Esophagus muscularis mucosa (tissue), 4 donors: ENCODE measurements at regions not wholly inside any gene's neighbourhood (a gene's known extent, or its start where the extent isn't known, plus 50 kb on each side); places are given as distances from the start of the nearest gene placed in this dataset.

Source experiments
- DNase-seq: peaks from one replicate; pipeline ENCODE4 v3.0.0-alpha.2; 2017; ENCODE audit errors: extremely low spot score
- H3K27ac ChIP-seq, 4 donors: fragments of 200-600 bp; sonication (generic); replicated peaks in 1 of 4; 1 replicate in 3 of 4; 2 replicates in 1 of 4; pipeline ENCODE4 v1.5.1; 2016 to 2019; ENCODE audit warnings: mild to moderate bottlenecking in 1 of 4
- H3K27me3 ChIP-seq, 4 donors: fragments of 200-600 bp; sonication (generic); one replicate each; pipeline versions ENCODE4 v1.5.1 to v1.6.0; 2016 to 2019
- H3K36me3 ChIP-seq, 4 donors: fragments of 200-600 bp; sonication (generic); one replicate each; pipeline ENCODE4 v1.5.1; 2016 to 2019
- H3K4me1 ChIP-seq, 4 donors: fragments of 200-600 bp; sonication (generic); one replicate each; pipeline ENCODE4 v1.5.1; 2016 to 2019
- H3K4me3 ChIP-seq, 4 donors: fragments of 200-600 bp; sonication (generic); 1 replicate in 2 of 4; 2 replicates in 2 of 4; pipeline ENCODE4 v1.5.1; 2016 to 2019; ENCODE audit warnings: mild to moderate bottlenecking in 4 of 4, moderate library complexity in 1 of 4
- H3K9me3 ChIP-seq, 4 donors: fragments of 200-600 bp; sonication (generic); 1 replicate in 3 of 4; 2 replicates in 1 of 4; pipeline ENCODE4 v1.5.1; 2016 to 2019
- EP300 ChIP-seq: sonication (generic); formaldehyde crosslinking; IDR thresholded peaks from one replicate; pipeline ENCODE4 v1.6.1; 2017; ENCODE audit warnings: antibody characterized with exemption
- POLR2A ChIP-seq: fragments of 450-650 bp; IDR thresholded peaks from one replicate; pipeline ENCODE4 v1.6.1; 2017; ENCODE audit warnings: antibody characterized with exemption, moderate library complexity, mild to moderate bottlenecking, low read depth
- POLR2AphosphoS5 ChIP-seq, 2 donors: sonication (generic); formaldehyde crosslinking; IDR thresholded peaks; one replicate each; pipeline ENCODE4 v1.6.1; 2017; ENCODE audit warnings: antibody characterized with exemption in 2 of 2
- whole genome bisulfite sequencing: methylation state at CpG from one replicate; pipeline ENCODE4 v1.1.5; 2018; 5-methylcytosine and 5-hydroxymethylcytosine counted together
- intact Hi-C: fragments of 100-400 bp; cut with DNase I; formaldehyde crosslinking; loops from one replicate; pipeline ENCODE4 v1.15.1; 2023
- TF ChIP-seq, protein P1 (sequence below), 3 experiments: fragments of 200-600 bp in 2 of 3; fragments of 450-650 bp in 1 of 3; sonication (generic) in 2 of 3; IDR thresholded peaks; one replicate each; pipeline ENCODE4 v1.5.1; 2017 to 2019; ENCODE audit warnings: antibody characterized with exemption in 3 of 3, mild to moderate bottlenecking in 2 of 3, moderate library complexity in 1 of 3

DNA sequence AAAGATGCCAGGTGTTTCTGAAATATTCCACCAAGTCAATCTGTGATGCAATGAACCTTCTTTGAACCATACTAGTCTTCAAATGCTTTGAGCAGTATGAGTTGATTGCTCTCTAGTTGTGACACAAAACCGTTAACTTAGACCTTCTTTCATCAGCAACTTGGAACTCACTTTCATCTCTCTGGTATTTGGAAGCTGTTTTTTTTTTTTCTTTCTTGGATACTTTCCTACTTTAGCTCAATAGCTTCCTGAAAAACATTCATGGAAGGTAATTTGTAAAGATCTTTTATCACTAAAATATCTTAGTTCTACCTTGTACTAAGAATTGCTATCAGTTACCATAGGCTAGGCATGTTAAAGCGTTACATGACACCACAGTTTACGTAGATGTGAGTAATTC, 1071.9 kb upstream of the CHAC2 start:
- no peaks in the 10 kb centered on the region for H3K36me3 ChIP-seq
- no peaks in the 10 kb centered on the region for H3K27me3 ChIP-seq
- intact Hi-C loops, result no loop called here
- no peaks in the 10 kb centered on the region for H3K9me3 ChIP-seq
- no peak for DNase-seq
- TF ChIP-seq POLR2AphosphoS5 (IDR thresholded peaks at IDR 0.05), result no peak
- no peak for TF ChIP-seq EP300
- no peak for TF ChIP-seq POLR2A
- TF ChIP-seq, protein P1, sequence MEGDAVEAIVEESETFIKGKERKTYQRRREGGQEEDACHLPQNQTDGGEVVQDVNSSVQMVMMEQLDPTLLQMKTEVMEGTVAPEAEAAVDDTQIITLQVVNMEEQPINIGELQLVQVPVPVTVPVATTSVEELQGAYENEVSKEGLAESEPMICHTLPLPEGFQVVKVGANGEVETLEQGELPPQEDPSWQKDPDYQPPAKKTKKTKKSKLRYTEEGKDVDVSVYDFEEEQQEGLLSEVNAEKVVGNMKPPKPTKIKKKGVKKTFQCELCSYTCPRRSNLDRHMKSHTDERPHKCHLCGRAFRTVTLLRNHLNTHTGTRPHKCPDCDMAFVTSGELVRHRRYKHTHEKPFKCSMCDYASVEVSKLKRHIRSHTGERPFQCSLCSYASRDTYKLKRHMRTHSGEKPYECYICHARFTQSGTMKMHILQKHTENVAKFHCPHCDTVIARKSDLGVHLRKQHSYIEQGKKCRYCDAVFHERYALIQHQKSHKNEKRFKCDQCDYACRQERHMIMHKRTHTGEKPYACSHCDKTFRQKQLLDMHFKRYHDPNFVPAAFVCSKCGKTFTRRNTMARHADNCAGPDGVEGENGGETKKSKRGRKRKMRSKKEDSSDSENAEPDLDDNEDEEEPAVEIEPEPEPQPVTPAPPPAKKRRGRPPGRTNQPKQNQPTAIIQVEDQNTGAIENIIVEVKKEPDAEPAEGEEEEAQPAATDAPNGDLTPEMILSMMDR (IDR thresholded peaks at IDR 0.05), result no peak
- no peak overlapping the region for H3K4me3 ChIP-seq
- no peaks in the 10 kb centered on the region for H3K4me1 ChIP-seq
- 80% methylated on average over 3 of the region's 3 CpGs for WGBS
- H3K27ac ChIP-seq, result no peak overlapping the region

- 75% methylated on average over 2 of the region's 2 CpGs for WGBS
- no peaks in the 10 kb centered on the region for H3K27me3 ChIP-seq
- intact Hi-C loops, result no loop called here
- H3K9me3 ChIP-seq, result peaks cover 0 to 19% (median 17%) of the 10 kb centered on the region in 4 donors
- no peak overlapping the region for H3K27ac ChIP-seq
- no peak overlapping the region for H3K4me3 ChIP-seq
- TF ChIP-seq EP300, result no peak
- TF ChIP-seq POLR2A, result no peak
- no peak for TF ChIP-seq POLR2AphosphoS5 (IDR thresholded peaks at IDR 0.05)
- TF ChIP-seq, protein P1 (IDR thresholded peaks at IDR 0.05), result no peak
- H3K4me1 ChIP-seq, result no peaks in the 10 kb centered on the region
- H3K36me3 ChIP-seq, result no peaks in the 10 kb centered on the region
- no peak for DNase-seq
Observed at GRCh38 chr2:52686935-52687334, 1080.7 kb upstream of the CHAC2 start.

DNA sequence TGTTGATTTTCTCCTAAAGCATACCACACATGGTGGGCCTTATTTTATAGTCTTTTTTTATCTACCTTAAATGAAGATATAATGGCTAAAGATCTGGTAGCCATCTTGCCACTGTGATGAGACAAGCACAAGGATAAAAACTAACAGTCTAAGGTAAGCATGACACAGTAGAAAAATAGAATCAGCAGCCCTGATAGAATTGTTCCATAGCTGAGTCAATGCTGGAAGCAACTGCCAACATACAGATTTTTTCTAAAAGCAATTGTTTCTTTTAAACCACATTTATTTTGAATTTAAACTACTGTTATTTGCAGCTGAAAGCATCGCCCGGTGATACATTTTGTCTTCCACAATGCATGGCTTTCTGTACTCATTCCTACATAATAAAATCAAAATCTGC, 1091.5 kb upstream of the CHAC2 start:
- intact Hi-C loops, result no loop called here
- H3K4me1 ChIP-seq, result no peaks in the 10 kb centered on the region
- no peaks in the 10 kb centered on the region for H3K27me3 ChIP-seq
- 83% methylated on average over 2 of the region's 2 CpGs for WGBS
- no peaks in the 10 kb centered on the region for H3K36me3 ChIP-seq
- TF ChIP-seq POLR2A (no peak), EP300 (no peak), POLR2AphosphoS5 (IDR thresholded peaks at IDR 0.05) (no peak)
- TF ChIP-seq, protein P1 (IDR thresholded peaks at IDR 0.05), result no peak
- H3K27ac ChIP-seq, result no peak overlapping the region
- no peak for DNase-seq
- no peak overlapping the region for H3K4me3 ChIP-seq
- peaks cover 0 to 8% (median under 1%) of the 10 kb centered on the region in 4 donors for H3K9me3 ChIP-seq

GRCh38 chr2:52668724-52669123, 1098.9 kb upstream of the CHAC2 start:
- intact Hi-C loops, result no loop called here
- peaks cover 0 to 5% (median 0%) of the 10 kb centered on the region in 4 donors for H3K9me3 ChIP-seq
- DNase-seq, result no peak
- H3K27me3 ChIP-seq, result no peaks in the 10 kb centered on the region
- TF ChIP-seq POLR2A (no peak), EP300 (no peak)
- H3K27ac ChIP-seq, result no peak overlapping the region
- H3K36me3 ChIP-seq, result no peaks in the 10 kb centered on the region
- H3K4me1 ChIP-seq, result no peaks in the 10 kb centered on the region
- WGBS, result 82% methylated on average over 1 of the region's 1 CpG
- H3K4me3 ChIP-seq, result no peak overlapping the region

DNA sequence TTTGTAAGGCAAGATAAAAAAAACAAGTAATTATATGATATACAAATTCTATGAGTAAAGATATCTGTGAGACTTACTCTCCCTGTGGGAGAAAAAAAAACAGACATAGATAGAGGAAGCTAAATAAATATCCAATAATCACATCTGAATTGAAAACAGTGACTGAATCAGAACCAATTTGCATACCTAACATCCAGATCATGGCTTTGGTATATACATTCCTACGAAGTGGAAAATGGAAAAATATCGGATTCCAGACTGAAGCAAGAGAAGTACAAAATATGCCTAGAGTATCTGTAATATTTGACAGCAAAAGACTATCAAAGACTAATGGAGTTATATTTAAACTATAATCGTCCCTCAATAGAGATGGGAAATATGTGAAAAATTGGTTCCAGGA, 1108.1 kb upstream of the CHAC2 start:
- intact Hi-C loops, result no loop called here
- DNase-seq, result no peak

GRCh38 chr2:52658598-52658997, 1109.0 kb upstream of the CHAC2 start:
- no peaks in the 10 kb centered on the region for H3K27me3 ChIP-seq
- intact Hi-C loops, result no loop called here

More for the DNA sequence above, 1108.1 kb upstream of the CHAC2 start:
- no peaks in the 10 kb centered on the region for H3K27me3 ChIP-seq
- no peak for TF ChIP-seq POLR2A
- no peak for TF ChIP-seq EP300
- H3K36me3 ChIP-seq, result no peaks in the 10 kb centered on the region
- no peak overlapping the region for H3K4me3 ChIP-seq
- no peaks in the 10 kb centered on the region for H3K4me1 ChIP-seq
- no peaks in the 10 kb centered on the region for H3K9me3 ChIP-seq
- H3K27ac ChIP-seq, result no peak overlapping the region
- whole genome bisulfite sequencing, result 89% methylated on average over 3 of the region's 3 CpGs

More at GRCh38 chr2:52658598-52658997, 1109.0 kb upstream of the CHAC2 start:
- TF ChIP-seq EP300 (no peak), POLR2AphosphoS5 (IDR thresholded peaks at IDR 0.05) (no peak), POLR2A (no peak)
- TF ChIP-seq, protein P1 (IDR thresholded peaks at IDR 0.05), result no peak
- no peaks in the 10 kb centered on the region for H3K4me1 ChIP-seq
- no peak for DNase-seq
- H3K27ac ChIP-seq, result no peak overlapping the region
- WGBS, result 0% methylated on average over 1 of the region's 1 CpG
- no peaks in the 10 kb centered on the region for H3K36me3 ChIP-seq
- no peak overlapping the region for H3K4me3 ChIP-seq
- no peaks in the 10 kb centered on the region for H3K9me3 ChIP-seq
